ENCODE measurements at regions not wholly inside any gene's neighbourhood (a gene's known extent, or its start where the extent isn't known, plus 50 kb on each side); places are given as distances from the start of the nearest gene placed in this dataset.

GRCh38 chr20:51265361-51265760 is 242.5 kb upstream of the KCNG1 start:
- DNase-seq: no peak

- no peak for DNase-seq
Measured at GRCh38 chr20:51262240-51262639, 239.3 kb upstream of the KCNG1 start.

GRCh38 chr20:51259455-51259854 is 236.5 kb upstream of the KCNG1 start:
- no peak for DNase-seq

GRCh38 chr20:51258582-51259165 is 235.8 kb upstream of the KCNG1 start:
- no peak for DNase-seq

GRCh38 chr20:51255417-51255816 is 232.5 kb upstream of the KCNG1 start:
- no peak for DNase-seq

GRCh38 chr20:51253280-51253679 is 230.4 kb upstream of the KCNG1 start:
- DNase-seq: no peak

GRCh38 chr20:51249781-51250180 is 226.9 kb upstream of the KCNG1 start:
- DNase-seq: no peak

- DNase-seq: no peak
Measured at GRCh38 chr20:51249215-51249614, 226.3 kb upstream of the KCNG1 start.

- DNase-seq: no peak
Measured at GRCh38 chr20:51244466-51244865, 221.6 kb upstream of the KCNG1 start.

- DNase-seq: no peak
Measured at GRCh38 chr20:51238675-51239305, 215.9 kb upstream of the KCNG1 start.

GRCh38 chr20:51237791-51238190 is 214.9 kb upstream of the KCNG1 start:
- DNase-seq: no peak

- no peak for DNase-seq
Measured at GRCh38 chr20:51237278-51237677, 214.4 kb upstream of the KCNG1 start.

- DNase-seq: no peak
Measured at GRCh38 chr20:51236421-51236820, 213.5 kb upstream of the KCNG1 start.

- DNase-seq: no peak
Measured at GRCh38 chr20:51233345-51233744, 210.4 kb upstream of the KCNG1 start.

GRCh38 chr20:51230727-51231126 is 207.8 kb upstream of the KCNG1 start:
- DNase-seq: no peak

- no peak for DNase-seq
Measured at GRCh38 chr20:51228763-51229162, 205.9 kb upstream of the KCNG1 start.

GRCh38 chr20:51227744-51228143 is 204.8 kb upstream of the KCNG1 start:
- DNase-seq: no peak

GRCh38 chr20:51223183-51223720 is 200.3 kb upstream of the KCNG1 start:
- DNase-seq: no peak

- no peak for DNase-seq
Measured at GRCh38 chr20:51221791-51222408, 199.0 kb upstream of the KCNG1 start.

GRCh38 chr20:51221103-51221502 is 198.2 kb upstream of the KCNG1 start:
- DNase-seq: no peak

GRCh38 chr20:51220293-51220706 is 197.4 kb upstream of the KCNG1 start:
- peak; percentile 40 for DNase-seq

GRCh38 chr20:51219544-51219943 is 196.6 kb upstream of the KCNG1 start:
- DNase-seq: no peak

GRCh38 chr20:51218603-51219002 is 195.7 kb upstream of the KCNG1 start:
- DNase-seq: no peak

- DNase-seq: no peak
Measured at GRCh38 chr20:51217347-51218045, 194.6 kb upstream of the KCNG1 start.
